IMR-90 (cell line): ENCODE measurements at regions not wholly inside any gene's neighbourhood (a gene's known extent, or its start where the extent isn't known, plus 50 kb on each side); places are given as distances from the start of the nearest gene placed in this dataset.

Source experiments
- ATAC-seq: fragments of 200-7000 bp; cut with Tn5 transposase; 2 replicates; pipeline ENCODE4 v1.9.1; 2020; ENCODE audit warnings: low read depth, mild to moderate bottlenecking, moderate library complexity
- BruUV-seq: library from RNA; stranded (reverse); fragments of 400-500 nt; replicated peaks from 2 replicates; lab custom pipeline; 2021; lab: Mats Ljungman, UMichigan
- CTCF ChIA-PET: fragments of 300-600 bp; formaldehyde crosslinking; extraction: SDS; loops from one replicate; lab custom pipeline; 2021; ENCODE audit warnings: antibody characterized with exemption; lab: Yijun Ruan, JAX
- POLR2A ChIA-PET: fragments of 300-600 bp; sonication (Branson Sonifier 250); formaldehyde crosslinking; loops from one replicate; lab custom pipeline; 2022; ENCODE audit warnings: antibody characterized with exemption; ENCODE audit not compliant: unreplicated experiment; lab: Charles Lee
- DNase-seq: peaks from one replicate; pipeline ENCODE4 v3.0.0; 2013
- H2AFZ ChIP-seq: replicated peaks from 2 replicates; pipeline ENCODE3; 2013; ENCODE audit warnings: low read length, mild to moderate bottlenecking; ENCODE audit not compliant: poor library complexity
- H2AK5ac ChIP-seq: 2 replicates; pipeline ENCODE4 v1.6.1; 2013; ENCODE audit warnings: low read depth, low read length, inconsistent platforms
- H2AK9ac ChIP-seq: replicated peaks from 2 replicates; pipeline ENCODE3; 2013; ENCODE audit warnings: mild to moderate bottlenecking, low read depth, low read length, moderate library complexity; ENCODE audit not compliant: poor library complexity
- H2BK120ac ChIP-seq: 2 replicates; pipeline ENCODE4 v1.6.1; 2013; ENCODE audit warnings: low read depth, low read length, inconsistent platforms
- H2BK15ac ChIP-seq: 3 replicates; pipeline ENCODE4 v1.6.1; 2013; ENCODE audit warnings: low read depth, low read length, inconsistent platforms
- H2BK20ac ChIP-seq: 2 replicates; pipeline ENCODE4 v1.6.1; 2013; ENCODE audit warnings: low read depth, mild to moderate bottlenecking, inconsistent platforms, low read length, moderate library complexity
- H2BK5ac ChIP-seq: 2 replicates; pipeline ENCODE4 v1.6.1; 2013; ENCODE audit warnings: mild to moderate bottlenecking, low read depth, low read length, inconsistent platforms; ENCODE audit not compliant: poor library complexity, severe bottlenecking
- H3K14ac ChIP-seq: replicated peaks from 2 replicates; pipeline ENCODE4 v1.6.1; 2013; ENCODE audit warnings: low read depth, low read length, inconsistent platforms
- H3K18ac ChIP-seq: 2 replicates; pipeline ENCODE4 v1.6.1; 2013; ENCODE audit warnings: low read depth, low read length, control low read depth
- H3K23ac ChIP-seq: 2 replicates; pipeline ENCODE4 v1.6.1; 2013; ENCODE audit warnings: low read depth, low read length, inconsistent platforms
- H3K27ac ChIP-seq: 2 replicates; pipeline ENCODE4 v1.5.1; 2013; ENCODE audit warnings: mild to moderate bottlenecking, control low read depth, low read length; ENCODE audit not compliant: insufficient read depth
- H3K27me3 ChIP-seq: 2 replicates; pipeline ENCODE4 v1.6.1; 2013; ENCODE audit warnings: low read length; ENCODE audit not compliant: control insufficient read depth, insufficient read depth
- H3K36me3 ChIP-seq: 2 replicates; pipeline ENCODE4 v1.6.1; 2013; ENCODE audit warnings: low read length, mixed read lengths; ENCODE audit not compliant: control insufficient read depth, insufficient read depth
- H3K4ac ChIP-seq: 2 replicates; pipeline ENCODE4 v1.6.1; 2013; ENCODE audit warnings: low read depth, low read length, inconsistent platforms
- H3K4me1 ChIP-seq: 2 replicates; pipeline ENCODE4 v1.6.1; 2013; ENCODE audit warnings: low read length, mixed read lengths; ENCODE audit not compliant: control insufficient read depth, insufficient read depth
- H3K4me2 ChIP-seq: 2 replicates; pipeline ENCODE4 v1.6.1; 2013; ENCODE audit warnings: low read depth, mild to moderate bottlenecking, control low read depth, low read length, moderate library complexity
- H3K4me3 ChIP-seq: 2 replicates; pipeline ENCODE4 v1.5.1; 2013; ENCODE audit warnings: low read depth, mild to moderate bottlenecking, control low read depth, low read length, moderate library complexity; ENCODE audit not compliant: insufficient read depth
- H3K56ac ChIP-seq: 2 replicates; pipeline ENCODE4 v1.6.1; 2013; ENCODE audit warnings: low read length, inconsistent platforms; ENCODE audit not compliant: insufficient read depth; ENCODE audit errors: extremely low read depth
- H3K79me1 ChIP-seq, 2 experiments: 2 replicates each; pipeline ENCODE4 v1.6.1; 2013; ENCODE audit warnings: low read length in 2 of 2, inconsistent platforms in 1 of 2, low read depth in 1 of 2
- H3K9ac ChIP-seq: 2 replicates; pipeline ENCODE4 v1.6.1; 2013; ENCODE audit warnings: low read depth, low read length, control low read depth
- H3K9me1 ChIP-seq: 2 replicates; pipeline ENCODE4 v1.6.1; 2013; ENCODE audit warnings: low read length, inconsistent platforms; ENCODE audit not compliant: insufficient read depth
- H3K9me3 ChIP-seq: 2 replicates; pipeline ENCODE4 v1.6.1; 2013; ENCODE audit warnings: low read length; ENCODE audit not compliant: control insufficient read depth, insufficient read depth
- H4K20me1 ChIP-seq: 2 replicates; pipeline ENCODE4 v1.6.1; 2013; ENCODE audit warnings: low read length, inconsistent platforms; ENCODE audit not compliant: insufficient read depth
- H4K5ac ChIP-seq: 2 replicates; pipeline ENCODE4 v1.6.1; 2013; ENCODE audit warnings: mild to moderate bottlenecking, low read depth, low read length, control low read depth
- H4K8ac ChIP-seq, 2 experiments: 2 replicates each; pipeline ENCODE4 v1.6.1; 2013; ENCODE audit warnings: low read depth in 2 of 2, low read length in 2 of 2, control low read depth in 1 of 2, inconsistent platforms in 1 of 2
- H4K91ac ChIP-seq: 2 replicates; pipeline ENCODE4 v1.6.1; 2013; ENCODE audit warnings: low read depth, low read length, inconsistent platforms; ENCODE audit not compliant: insufficient read depth
- CEBPB ChIP-seq: IDR thresholded peaks from 2 replicates; pipeline ENCODE4 v1.6.1; 2012; ENCODE audit warnings: low read depth, low read length, improper control_type of control experiment
- MAZ ChIP-seq: IDR thresholded peaks from 2 replicates; pipeline ENCODE4 v1.6.1; 2012; ENCODE audit warnings: low read depth, mild to moderate bottlenecking, low read length, improper control_type of control experiment, moderate library complexity, borderline replicate concordance
- MXI1 ChIP-seq: IDR thresholded peaks from 2 replicates; pipeline ENCODE4 v1.6.1; 2012; ENCODE audit warnings: low read depth, mild to moderate bottlenecking, low read length, moderate library complexity, borderline replicate concordance
- WGBS, 2 experiments: methylation state at CpG; one replicate each; pipeline versions ENCODE4 v1.1.5 to v1.1.7; 2013; ENCODE audit warnings: missing lambda C conversion rate in 2 of 2; ENCODE audit not compliant: insufficient read length in 1 of 2; ENCODE audit errors: extremely low coverage in 2 of 2; 5-methylcytosine and 5-hydroxymethylcytosine counted together
- dilution Hi-C: fragments of 300-500 bp; cut with HindIII; formaldehyde crosslinking; loops from one replicate; pipeline ENCODE4 v1.14.3; 2018; ENCODE audit warnings: low sequenced_read_pairs; ENCODE audit not compliant: unreplicated experiment
- in situ Hi-C: fragments of 300-500 bp; cut with MboI; formaldehyde crosslinking; loops from 3 replicates; pipeline ENCODE4 v1.14.3; 2019; ENCODE audit warnings: low sequenced_read_pairs, inconsistent platforms, mixed read lengths
- intact Hi-C: fragments of 100-400 bp; cut with micrococcal nuclease; formaldehyde crosslinking; loops from 2 replicates; pipeline ENCODE4 v1.10.0; 2022
- TF ChIP-seq, protein P1 (sequence below): fragments of 150-350 bp; IDR thresholded peaks from 2 replicates; pipeline ENCODE4 v1.6.1; 2017; ENCODE audit warnings: mild to moderate bottlenecking, antibody characterized with exemption, low read length, low read depth
- TF ChIP-seq, protein P2 (sequence below): fragments of 150-350 bp; IDR thresholded peaks from 2 replicates; pipeline ENCODE4 v1.6.1; 2016; ENCODE audit warnings: low read depth, mild to moderate bottlenecking, low read length, moderate library complexity, borderline replicate concordance
- TF ChIP-seq, protein P3 (sequence below): conservative IDR thresholded peaks from 2 replicates; pipeline ENCODE4 v1.5.1; 2012; ENCODE audit warnings: mild to moderate bottlenecking, low read depth, low read length, improper control_type of control experiment

DNA sequence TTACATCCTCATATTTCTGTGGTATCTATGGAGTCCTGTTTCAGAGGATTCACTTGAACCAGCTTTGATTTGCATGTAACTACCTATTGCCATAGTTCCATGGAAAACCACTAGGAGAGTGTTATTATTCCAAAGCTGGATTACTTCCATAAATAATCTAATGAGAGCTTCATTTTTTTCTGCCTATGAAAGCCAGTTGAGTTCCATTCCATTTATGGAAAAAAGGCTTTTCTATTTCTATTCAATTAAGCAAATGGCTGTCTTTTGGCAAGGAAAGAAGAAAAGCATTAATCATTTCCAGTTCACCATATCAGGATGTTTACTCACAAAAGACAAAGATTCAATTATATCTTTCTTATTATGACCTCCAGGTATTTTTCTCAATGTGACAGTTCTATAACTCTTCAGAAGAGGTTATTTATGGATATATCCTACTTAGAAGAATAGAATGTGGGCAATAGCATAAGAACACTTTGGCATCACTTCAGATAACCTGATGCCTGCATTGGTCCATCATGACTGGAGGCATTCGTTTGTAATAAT, 259.9 kb upstream of the ZPLD1 start:
- intact Hi-C loops = no loop called here
- peak; percentile 30 for ATAC-seq
- H3K9ac ChIP-seq = peak overlapping the region; percentile 31; the same call in 1 of the 2 replicates

More for the DNA sequence above, 259.9 kb upstream of the ZPLD1 start:
- POLR2A ChIA-PET = no interaction called here
- CTCF ChIA-PET = interaction anchor here (0.8 kb wide), 1 partner anchor 12 kb away, joined by 3 read pairs; no protein-coding TSS in a partner anchor
- Histone ChIP-seq H3K9me1 (peaks cover 5% of the 10 kb centered on the region; the same call in 1 of the 2 replicates), H4K20me1 (no peaks in the 10 kb centered on the region), H4K91ac (peak overlapping the region; percentile 98), H2BK5ac (peak overlapping the region; percentile 97), H2BK120ac (peak overlapping the region; percentile 97), H3K4me3 (no peak overlapping the region), H3K4ac (peak overlapping the region; percentile 95), H3K4me2 (peak overlapping the region; percentile 41; the same call in 1 of the 2 replicates), H3K36me3 (no peaks in the 10 kb centered on the region), H3K27me3 (no peaks in the 10 kb centered on the region), H3K9me3 (no peaks in the 10 kb centered on the region), H4K8ac (peak overlapping the region; percentile 91 to 95), H4K5ac (peak overlapping the region; percentile 91; the same call in 1 of the 2 replicates), H3K79me1 (peaks cover 0 to 13% of the 10 kb centered on the region in 2 experiments; a peak in 2 of 4 replicates), H3K18ac (peak overlapping the region; percentile 98), H2BK20ac (peak overlapping the region; percentile 97), H2AK5ac (peak overlapping the region; percentile 98), H2AK9ac (no peak overlapping the region), H2BK15ac (peak overlapping the region; percentile 98), H3K27ac (peak overlapping the region; percentile 80; the same call in 1 of the 2 replicates), H3K4me1 (peaks cover 11% of the 10 kb centered on the region), H3K23ac (peak overlapping the region; percentile 92; the same call in 1 of the 2 replicates), H3K14ac (peak overlapping the region; percentile 92), H2AFZ (no peak overlapping the region), H3K56ac (peak overlapping the region; percentile 61)
- BruUV-seq = no TSS peak
- WGBS, 2 experiments = no CpG with 5 or more reads among the region's 1 CpG
- in situ Hi-C loops (no loop called here), dilution Hi-C loops (loop anchor here (5.0 kb wide), 1 partner anchor 38 kb away; no protein-coding TSS in a partner anchor)
- DNase-seq = peak; percentile 25
- TF ChIP-seq, protein P1, sequence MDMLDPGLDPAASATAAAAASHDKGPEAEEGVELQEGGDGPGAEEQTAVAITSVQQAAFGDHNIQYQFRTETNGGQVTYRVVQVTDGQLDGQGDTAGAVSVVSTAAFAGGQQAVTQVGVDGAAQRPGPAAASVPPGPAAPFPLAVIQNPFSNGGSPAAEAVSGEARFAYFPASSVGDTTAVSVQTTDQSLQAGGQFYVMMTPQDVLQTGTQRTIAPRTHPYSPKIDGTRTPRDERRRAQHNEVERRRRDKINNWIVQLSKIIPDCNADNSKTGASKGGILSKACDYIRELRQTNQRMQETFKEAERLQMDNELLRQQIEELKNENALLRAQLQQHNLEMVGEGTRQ = no peak
- TF ChIP-seq CEBPB (no peak), MAZ (no peak), MXI1 (no peak)
- TF ChIP-seq, protein P2, sequence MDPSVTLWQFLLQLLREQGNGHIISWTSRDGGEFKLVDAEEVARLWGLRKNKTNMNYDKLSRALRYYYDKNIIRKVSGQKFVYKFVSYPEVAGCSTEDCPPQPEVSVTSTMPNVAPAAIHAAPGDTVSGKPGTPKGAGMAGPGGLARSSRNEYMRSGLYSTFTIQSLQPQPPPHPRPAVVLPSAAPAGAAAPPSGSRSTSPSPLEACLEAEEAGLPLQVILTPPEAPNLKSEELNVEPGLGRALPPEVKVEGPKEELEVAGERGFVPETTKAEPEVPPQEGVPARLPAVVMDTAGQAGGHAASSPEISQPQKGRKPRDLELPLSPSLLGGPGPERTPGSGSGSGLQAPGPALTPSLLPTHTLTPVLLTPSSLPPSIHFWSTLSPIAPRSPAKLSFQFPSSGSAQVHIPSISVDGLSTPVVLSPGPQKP = no peak
- TF ChIP-seq, protein P3, sequence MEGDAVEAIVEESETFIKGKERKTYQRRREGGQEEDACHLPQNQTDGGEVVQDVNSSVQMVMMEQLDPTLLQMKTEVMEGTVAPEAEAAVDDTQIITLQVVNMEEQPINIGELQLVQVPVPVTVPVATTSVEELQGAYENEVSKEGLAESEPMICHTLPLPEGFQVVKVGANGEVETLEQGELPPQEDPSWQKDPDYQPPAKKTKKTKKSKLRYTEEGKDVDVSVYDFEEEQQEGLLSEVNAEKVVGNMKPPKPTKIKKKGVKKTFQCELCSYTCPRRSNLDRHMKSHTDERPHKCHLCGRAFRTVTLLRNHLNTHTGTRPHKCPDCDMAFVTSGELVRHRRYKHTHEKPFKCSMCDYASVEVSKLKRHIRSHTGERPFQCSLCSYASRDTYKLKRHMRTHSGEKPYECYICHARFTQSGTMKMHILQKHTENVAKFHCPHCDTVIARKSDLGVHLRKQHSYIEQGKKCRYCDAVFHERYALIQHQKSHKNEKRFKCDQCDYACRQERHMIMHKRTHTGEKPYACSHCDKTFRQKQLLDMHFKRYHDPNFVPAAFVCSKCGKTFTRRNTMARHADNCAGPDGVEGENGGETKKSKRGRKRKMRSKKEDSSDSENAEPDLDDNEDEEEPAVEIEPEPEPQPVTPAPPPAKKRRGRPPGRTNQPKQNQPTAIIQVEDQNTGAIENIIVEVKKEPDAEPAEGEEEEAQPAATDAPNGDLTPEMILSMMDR = 0 out of 2 replicates have a peak, but pooled peaks have one; percentile 1
